ENCODE measurements at regions not wholly inside any gene's neighbourhood (a gene's known extent, or its start where the extent isn't known, plus 50 kb on each side); places are given as distances from the start of the nearest gene placed in this dataset.

- no peaks in the 10 kb centered on the region for H3K36me3 ChIP-seq (ENCODE audit: control insufficient read depth, insufficient read depth, low read length)
- H3K9me3 ChIP-seq (ENCODE audit: control insufficient read depth, low read length), result no peaks in the 10 kb centered on the region
- no peak overlapping the region for H3K27ac ChIP-seq (ENCODE audit: insufficient read depth, low read depth, low read length, poor library complexity, severe bottlenecking)
- no peaks in the 10 kb centered on the region for H3K4me1 ChIP-seq (ENCODE audit: control insufficient read depth, insufficient read depth, low read length)
- no peaks in the 10 kb centered on the region for H3K27me3 ChIP-seq (ENCODE audit: control insufficient read depth, insufficient read depth, low read length, poor library complexity, severe bottlenecking)
- no peak overlapping the region for H3K4me3 ChIP-seq (ENCODE audit: insufficient read depth, low read depth, low read length)
- 82 to 90% methylated on average over 1 of the region's 1 CpG for WGBS, 2 experiments
Observed at GRCh38 chr7:53776323-53776722, 740.9 kb downstream of the POM121L12 start.

GRCh38 chr7:53789741-53790140 is 752.4 kb upstream of the VSTM2A start:
- Histone ChIP-seq H3K4me3 (ENCODE audit: insufficient read depth, low read depth, low read length) (no peak overlapping the region), H3K36me3 (ENCODE audit: control insufficient read depth, insufficient read depth, low read length) (no peaks in the 10 kb centered on the region), H3K4me1 (ENCODE audit: control insufficient read depth, insufficient read depth, low read length) (no peaks in the 10 kb centered on the region), H3K27ac (ENCODE audit: insufficient read depth, low read depth, low read length, poor library complexity, severe bottlenecking) (no peak overlapping the region), H3K9me3 (ENCODE audit: control insufficient read depth, low read length) (peaks cover 3% of the 10 kb centered on the region), H3K27me3 (ENCODE audit: control insufficient read depth, insufficient read depth, low read length, poor library complexity, severe bottlenecking) (no peaks in the 10 kb centered on the region)
- WGBS, 2 experiments, result no CpG with 5 or more reads among the region's 2 CpGs

GRCh38 chr7:53794816-53795215 is 747.4 kb upstream of the VSTM2A start:
- H3K4me3 ChIP-seq (ENCODE audit: insufficient read depth, low read depth, low read length), result no peak overlapping the region
- no peaks in the 10 kb centered on the region for H3K9me3 ChIP-seq (ENCODE audit: control insufficient read depth, low read length)
- 85 to 93% methylated on average over 1 of the region's 1 CpG for WGBS, 2 experiments
- no peaks in the 10 kb centered on the region for H3K27me3 ChIP-seq (ENCODE audit: control insufficient read depth, insufficient read depth, low read length, poor library complexity, severe bottlenecking)
- no peaks in the 10 kb centered on the region for H3K36me3 ChIP-seq (ENCODE audit: control insufficient read depth, insufficient read depth, low read length)
- no peak overlapping the region for H3K27ac ChIP-seq (ENCODE audit: insufficient read depth, low read depth, low read length, poor library complexity, severe bottlenecking)
- H3K4me1 ChIP-seq (ENCODE audit: control insufficient read depth, insufficient read depth, low read length), result no peaks in the 10 kb centered on the region

GRCh38 chr7:53800746-53801145 is 741.4 kb upstream of the VSTM2A start:
- H3K36me3 ChIP-seq (ENCODE audit: control insufficient read depth, insufficient read depth, low read length), result no peaks in the 10 kb centered on the region
- no peak overlapping the region for H3K27ac ChIP-seq (ENCODE audit: insufficient read depth, low read depth, low read length, poor library complexity, severe bottlenecking)
- no peaks in the 10 kb centered on the region for H3K27me3 ChIP-seq (ENCODE audit: control insufficient read depth, insufficient read depth, low read length, poor library complexity, severe bottlenecking)
- H3K9me3 ChIP-seq (ENCODE audit: control insufficient read depth, low read length), result no peaks in the 10 kb centered on the region
- no peak overlapping the region for H3K4me3 ChIP-seq (ENCODE audit: insufficient read depth, low read depth, low read length)
- no peaks in the 10 kb centered on the region for H3K4me1 ChIP-seq (ENCODE audit: control insufficient read depth, insufficient read depth, low read length)
- WGBS, 2 experiments, result 64 to 66% methylated on average over 4 of the region's 4 CpGs

GRCh38 chr7:53806119-53806518 is 736.1 kb upstream of the VSTM2A start:
- Histone ChIP-seq H3K27ac (ENCODE audit: insufficient read depth, low read depth, low read length, poor library complexity, severe bottlenecking) (no peak overlapping the region), H3K9me3 (ENCODE audit: control insufficient read depth, low read length) (no peaks in the 10 kb centered on the region), H3K4me3 (ENCODE audit: insufficient read depth, low read depth, low read length) (no peak overlapping the region), H3K27me3 (ENCODE audit: control insufficient read depth, insufficient read depth, low read length, poor library complexity, severe bottlenecking) (no peaks in the 10 kb centered on the region), H3K4me1 (ENCODE audit: control insufficient read depth, insufficient read depth, low read length) (no peaks in the 10 kb centered on the region), H3K36me3 (ENCODE audit: control insufficient read depth, insufficient read depth, low read length) (no peaks in the 10 kb centered on the region)

- no peaks in the 10 kb centered on the region for H3K27me3 ChIP-seq (ENCODE audit: control insufficient read depth, insufficient read depth, low read length, poor library complexity, severe bottlenecking)
- no peak overlapping the region for H3K4me3 ChIP-seq (ENCODE audit: insufficient read depth, low read depth, low read length)
- no peak overlapping the region for H3K27ac ChIP-seq (ENCODE audit: insufficient read depth, low read depth, low read length, poor library complexity, severe bottlenecking)
- WGBS, 2 experiments, result 95% methylated on average over 22 of the region's 22 CpGs
- no peaks in the 10 kb centered on the region for H3K36me3 ChIP-seq (ENCODE audit: control insufficient read depth, insufficient read depth, low read length)
- no peaks in the 10 kb centered on the region for H3K9me3 ChIP-seq (ENCODE audit: control insufficient read depth, low read length)
- no peaks in the 10 kb centered on the region for H3K4me1 ChIP-seq (ENCODE audit: control insufficient read depth, insufficient read depth, low read length)
Observed at GRCh38 chr7:53811555-53812079, 730.6 kb upstream of the VSTM2A start.

GRCh38 chr7:53812135-53812534 is 730.0 kb upstream of the VSTM2A start:
- H3K27ac ChIP-seq (ENCODE audit: insufficient read depth, low read depth, low read length, poor library complexity, severe bottlenecking), result no peak overlapping the region
- no peaks in the 10 kb centered on the region for H3K4me1 ChIP-seq (ENCODE audit: control insufficient read depth, insufficient read depth, low read length)
- 93 to 94% methylated on average over 16 of the region's 16 CpGs for WGBS, 2 experiments
- no peak overlapping the region for H3K4me3 ChIP-seq (ENCODE audit: insufficient read depth, low read depth, low read length)
- no peaks in the 10 kb centered on the region for H3K9me3 ChIP-seq (ENCODE audit: control insufficient read depth, low read length)
- no peaks in the 10 kb centered on the region for H3K36me3 ChIP-seq (ENCODE audit: control insufficient read depth, insufficient read depth, low read length)
- no peaks in the 10 kb centered on the region for H3K27me3 ChIP-seq (ENCODE audit: control insufficient read depth, insufficient read depth, low read length, poor library complexity, severe bottlenecking)

- no peak overlapping the region for H3K27ac ChIP-seq (ENCODE audit: insufficient read depth, low read depth, low read length, poor library complexity, severe bottlenecking)
- WGBS, 2 experiments, result 60 to 61% methylated on average over 3 of the region's 3 CpGs
- H3K27me3 ChIP-seq (ENCODE audit: control insufficient read depth, insufficient read depth, low read length, poor library complexity, severe bottlenecking), result no peaks in the 10 kb centered on the region
- H3K36me3 ChIP-seq (ENCODE audit: control insufficient read depth, insufficient read depth, low read length), result no peaks in the 10 kb centered on the region
- H3K4me1 ChIP-seq (ENCODE audit: control insufficient read depth, insufficient read depth, low read length), result no peaks in the 10 kb centered on the region
- H3K4me3 ChIP-seq (ENCODE audit: insufficient read depth, low read depth, low read length), result no peak overlapping the region
- no peaks in the 10 kb centered on the region for H3K9me3 ChIP-seq (ENCODE audit: control insufficient read depth, low read length)
Observed at GRCh38 chr7:53835301-53835700, 706.9 kb upstream of the VSTM2A start.

GRCh38 chr7:53877688-53878087 is 664.5 kb upstream of the VSTM2A start:
- Histone ChIP-seq H3K4me1 (ENCODE audit: control insufficient read depth, insufficient read depth, low read length) (no peaks in the 10 kb centered on the region), H3K4me3 (ENCODE audit: insufficient read depth, low read depth, low read length) (no peak overlapping the region), H3K27ac (ENCODE audit: insufficient read depth, low read depth, low read length, poor library complexity, severe bottlenecking) (no peak overlapping the region), H3K36me3 (ENCODE audit: control insufficient read depth, insufficient read depth, low read length) (no peaks in the 10 kb centered on the region), H3K27me3 (ENCODE audit: control insufficient read depth, insufficient read depth, low read length, poor library complexity, severe bottlenecking) (no peaks in the 10 kb centered on the region), H3K9me3 (ENCODE audit: control insufficient read depth, low read length) (no peaks in the 10 kb centered on the region)
- 100% methylated on average over 1 of the region's 2 CpGs for WGBS, 2 experiments

- Histone ChIP-seq H3K4me1 (ENCODE audit: control insufficient read depth, insufficient read depth, low read length) (no peaks in the 10 kb centered on the region), H3K27ac (ENCODE audit: insufficient read depth, low read depth, low read length, poor library complexity, severe bottlenecking) (no peak overlapping the region), H3K4me3 (ENCODE audit: insufficient read depth, low read depth, low read length) (no peak overlapping the region), H3K36me3 (ENCODE audit: control insufficient read depth, insufficient read depth, low read length) (no peaks in the 10 kb centered on the region), H3K9me3 (ENCODE audit: control insufficient read depth, low read length) (no peaks in the 10 kb centered on the region), H3K27me3 (ENCODE audit: control insufficient read depth, insufficient read depth, low read length, poor library complexity, severe bottlenecking) (no peaks in the 10 kb centered on the region)
- 95 to 97% methylated on average over 7 to 9 of the region's 9 CpGs for WGBS, 2 experiments
Observed at GRCh38 chr7:53900856-53901528, 641.2 kb upstream of the VSTM2A start.

Measured in ectodermal cell (in vitro differentiated cells).